H1 (cell line): ENCODE measurements at regions not wholly inside any gene's neighbourhood (a gene's known extent, or its start where the extent isn't known, plus 50 kb on each side); places are given as distances from the start of the nearest gene placed in this dataset.

Experiments
- CTCF ChIA-PET: fragments of 300-600 bp; sonication (Branson Sonifier 250); formaldehyde crosslinking; loops from one replicate; lab custom pipeline; 2021; ENCODE audit not compliant: partially characterized antibody; lab: Charles Lee
- POLR2A ChIA-PET: fragments of 300-600 bp; sonication (Branson Sonifier 250); formaldehyde crosslinking; loops from one replicate; lab custom pipeline; 2021; ENCODE audit warnings: inconsistent platforms; ENCODE audit not compliant: partially characterized antibody; lab: Charles Lee
- DNase-seq, 2 experiments: peaks; one replicate each; pipeline versions ENCODE4 v3.0.0 to v3.0.0-alpha.2; 2010 to 2022; ENCODE audit warnings: low spot score in 2 of 2, low read depth in 1 of 2, mixed read lengths in 1 of 2
- FAIRE-seq: peaks from 2 replicates; lab custom pipeline; 2011; peaks lifted over from hg19 to GRCh38; lab: Jason Lieb, UNC
- H2AFZ ChIP-seq: 2 replicates; pipeline ENCODE4 v1.8.1; 2012; ENCODE audit warnings: low read length, inconsistent platforms
- H2AK5ac ChIP-seq: 2 replicates; pipeline ENCODE4 v1.6.1; 2013; ENCODE audit warnings: low read depth, low read length
- H2BK120ac ChIP-seq: replicated peaks from 2 replicates; pipeline ENCODE3; 2013; ENCODE audit warnings: low read depth, low read length, inconsistent platforms
- H2BK12ac ChIP-seq: 2 replicates; pipeline ENCODE4 v1.6.1; 2013; ENCODE audit warnings: low read depth, low read length
- H2BK15ac ChIP-seq: 2 replicates; pipeline ENCODE4 v1.6.1; 2013; ENCODE audit warnings: low read length
- H2BK20ac ChIP-seq: 2 replicates; pipeline ENCODE4 v1.6.1; 2013; ENCODE audit warnings: low read length
- H2BK5ac ChIP-seq: 2 replicates; pipeline ENCODE4 v1.6.1; 2013; ENCODE audit warnings: low read depth, low read length
- H3K14ac ChIP-seq: 2 replicates; pipeline ENCODE4 v1.6.1; 2013; ENCODE audit warnings: inconsistent platforms; ENCODE audit not compliant: insufficient read length
- H3K18ac ChIP-seq: 2 replicates; pipeline ENCODE4 v1.6.1; 2013; ENCODE audit warnings: low read length; ENCODE audit errors: extremely low read depth
- H3K23ac ChIP-seq: 2 replicates; pipeline ENCODE4 v1.6.1; 2013; ENCODE audit warnings: inconsistent platforms; ENCODE audit not compliant: insufficient read length
- H3K23me2 ChIP-seq: 2 replicates; pipeline ENCODE4 v1.6.1; 2013; ENCODE audit warnings: low read depth, low read length
- H3K27ac ChIP-seq: 2 replicates; pipeline ENCODE4 v1.6.1; 2011; ENCODE audit warnings: low read depth, low read length, inconsistent platforms
- H3K27me3 ChIP-seq, 4 experiments: replicated peaks in 1 of 4; 1 replicate in 1 of 4; 2 replicates in 3 of 4; pipeline versions ENCODE4 v1.6.1 to v1.8.1; 2011 to 2013; ENCODE audit warnings: low read length in 3 of 4, mild to moderate bottlenecking in 3 of 4, inconsistent platforms in 2 of 4, mixed read lengths in 2 of 4, moderate library complexity in 1 of 4; ENCODE audit not compliant: control insufficient read depth in 3 of 4, insufficient read depth in 3 of 4; ENCODE audit errors: extremely low read depth in 1 of 4
- H3K36me3 ChIP-seq, 4 experiments: 2 replicates each; pipeline versions ENCODE4 v1.6.1 to v1.8.1; 2011 to 2013; ENCODE audit warnings: mild to moderate bottlenecking in 4 of 4, low read length in 3 of 4, moderate library complexity in 2 of 4, control low read depth in 1 of 4, inconsistent platforms in 1 of 4; ENCODE audit not compliant: insufficient read depth in 4 of 4, control insufficient read depth in 2 of 4
- H3K4ac ChIP-seq: replicated peaks from 2 replicates; pipeline ENCODE3; 2013; ENCODE audit warnings: low read length, low read depth, mixed read lengths, inconsistent platforms; ENCODE audit not compliant: insufficient read length
- H3K4me1 ChIP-seq, 4 experiments: replicated peaks in 1 of 4; 1 replicate in 1 of 4; 2 replicates in 3 of 4; pipeline versions ENCODE4 v1.6.1 to v1.8.1; 2011 to 2013; ENCODE audit warnings: low read length in 3 of 4, inconsistent platforms in 2 of 4, mixed read lengths in 1 of 4; ENCODE audit not compliant: insufficient read depth in 4 of 4, control insufficient read depth in 3 of 4
- H3K4me2 ChIP-seq, 2 experiments: 2 replicates each; pipeline versions ENCODE4 v1.6.1 to v1.8.1; 2011 to 2013; ENCODE audit warnings: low read depth in 2 of 2, low read length in 2 of 2, control low read depth in 1 of 2, inconsistent platforms in 1 of 2, mild to moderate bottlenecking in 1 of 2; ENCODE audit not compliant: insufficient read depth in 1 of 2
- H3K4me3 ChIP-seq, 4 experiments: fragments of 200-600, 300-600 bp in 1 of 4; sonication (generic), shearing (Covaris generic), sonication (Bioruptor Twin) in 1 of 4; 2 replicates each; pipeline versions ENCODE4 v1.5.1 to v1.8.1; 2011 to 2016; ENCODE audit warnings: low read length in 4 of 4, low read depth in 3 of 4, control low read depth in 2 of 4, inconsistent platforms in 2 of 4, mild to moderate bottlenecking in 2 of 4, mixed read lengths in 1 of 4, moderate library complexity in 1 of 4; ENCODE audit not compliant: insufficient read depth in 2 of 4; ENCODE audit errors: extremely low read depth in 1 of 4
- H3K56ac ChIP-seq: replicated peaks from 2 replicates; pipeline ENCODE3; 2013; ENCODE audit warnings: low read depth, mild to moderate bottlenecking, mixed read lengths, low read length, inconsistent platforms; ENCODE audit not compliant: insufficient read length
- H3K79me1 ChIP-seq: 2 replicates; pipeline ENCODE4 v1.6.1; 2013; ENCODE audit warnings: low read depth, low read length, control low read depth
- H3K79me2 ChIP-seq, 2 experiments: 2 replicates each; pipeline versions ENCODE4 v1.6.1 to v1.8.1; 2012 to 2013; ENCODE audit warnings: low read length in 2 of 2, mild to moderate bottlenecking in 2 of 2, inconsistent platforms in 1 of 2; ENCODE audit not compliant: insufficient read depth in 2 of 2, control insufficient read depth in 1 of 2
- H3K9ac ChIP-seq, 4 experiments: replicated peaks in 1 of 4; 1 replicate in 1 of 4; 2 replicates in 3 of 4; pipeline versions ENCODE4 v1.6.1 to v1.8.1; 2011 to 2013; ENCODE audit warnings: low read depth in 3 of 4, low read length in 3 of 4, control low read depth in 2 of 4, mild to moderate bottlenecking in 2 of 4, moderate library complexity in 2 of 4, inconsistent platforms in 1 of 4; ENCODE audit errors: extremely low read depth in 1 of 4
- H3K9me3 ChIP-seq, 2 experiments: 2 replicates each; pipeline versions ENCODE4 v1.6.1 to v1.8.1; 2012 to 2013; ENCODE audit warnings: mild to moderate bottlenecking in 2 of 2, moderate library complexity in 2 of 2, control low read depth in 1 of 2, inconsistent platforms in 1 of 2, low read depth in 1 of 2, low read length in 1 of 2, mixed read lengths in 1 of 2; ENCODE audit not compliant: insufficient read depth in 2 of 2
- H4K20me1 ChIP-seq, 2 experiments: replicated peaks in 1 of 2; 2 replicates each; pipeline versions ENCODE3 to v1.8.1; 2011 to 2013; ENCODE audit warnings: inconsistent platforms in 2 of 2, low read length in 2 of 2, mild to moderate bottlenecking in 1 of 2; ENCODE audit not compliant: insufficient read depth in 2 of 2, control insufficient read depth in 1 of 2
- H4K5ac ChIP-seq: 2 replicates; pipeline ENCODE4 v1.6.1; 2013; ENCODE audit warnings: low read length, low read depth, mixed read lengths, inconsistent platforms; ENCODE audit not compliant: insufficient read length
- H4K8ac ChIP-seq: 2 replicates; pipeline ENCODE4 v1.8.0; 2013; ENCODE audit warnings: mild to moderate bottlenecking, moderate library complexity, low read length, inconsistent platforms; ENCODE audit not compliant: insufficient read depth; ENCODE audit errors: extremely low read depth
- H4K91ac ChIP-seq: replicated peaks from 2 replicates; pipeline ENCODE3; 2013; ENCODE audit warnings: low read length, mixed read lengths, inconsistent platforms; ENCODE audit not compliant: insufficient read length
- ASH2L ChIP-seq: fragments of 200-600, 300-600 bp; sonication (generic); IDR thresholded peaks from one replicate; pipeline ENCODE4 v1.7.1; 2017; ENCODE audit warnings: low read length
- BACH1 ChIP-seq: IDR thresholded peaks from 2 replicates; pipeline ENCODE4 v1.6.1; 2012; ENCODE audit warnings: low read length, improper control_type of control experiment
- CHD2 ChIP-seq: IDR thresholded peaks from 2 replicates; pipeline ENCODE4 v1.6.1; 2012; ENCODE audit warnings: low read length, improper control_type of control experiment
- EP300 ChIP-seq, 2 experiments: IDR thresholded peaks; 1 replicate in 1 of 2; 2 replicates in 1 of 2; pipeline ENCODE4 v1.6.1; 2011 to 2012; ENCODE audit warnings: low read depth in 2 of 2, low read length in 2 of 2, mild to moderate bottlenecking in 2 of 2, borderline replicate concordance in 1 of 2, inconsistent platforms in 1 of 2, moderate library complexity in 1 of 2
- KDM1A ChIP-seq: fragments of 200-600, 300-600 bp; sonication (generic); IDR thresholded peaks from 2 replicates; pipeline ENCODE4 v1.7.1; 2016; ENCODE audit warnings: mild to moderate bottlenecking, low read length, borderline replicate concordance
- NRF1 ChIP-seq: IDR thresholded peaks from 2 replicates; pipeline ENCODE4 v1.6.1; 2011; ENCODE audit warnings: mild to moderate bottlenecking, low read depth, low read length, improper control_type of control experiment
- POLR2A ChIP-seq, 2 experiments: IDR thresholded peaks; 1 replicate in 1 of 2; 2 replicates in 1 of 2; pipeline ENCODE4 v1.6.1; 2011; ENCODE audit warnings: low read depth in 2 of 2, low read length in 2 of 2, mild to moderate bottlenecking in 2 of 2; ENCODE audit errors: control extremely low read depth in 1 of 2
- RBBP5 ChIP-seq: IDR thresholded peaks from 2 replicates; pipeline ENCODE4 v1.7.1; 2012; ENCODE audit warnings: low read depth, mild to moderate bottlenecking, inconsistent platforms, low read length, moderate library complexity, borderline replicate concordance
- TAF7 ChIP-seq: optimal IDR thresholded peaks from 2 replicates; pipeline ENCODE3; 2011; ENCODE audit warnings: low read depth, mild to moderate bottlenecking, inconsistent platforms, low read length, moderate library complexity, borderline replicate concordance
- TBP ChIP-seq: IDR thresholded peaks from 2 replicates; pipeline ENCODE4 v1.6.1; 2011; ENCODE audit warnings: low read depth, low read length, improper control_type of control experiment
- TCF12 ChIP-seq: IDR thresholded peaks from 2 replicates; pipeline ENCODE4 v1.6.1; 2011; ENCODE audit warnings: low read depth, mild to moderate bottlenecking, low read length
- WGBS, 2 experiments: shearing (Covaris generic) in 1 of 2; methylation state at CpG; one replicate each; pipeline versions ENCODE4 v1.1.6 to v1.1.7; 2013 to 2015; ENCODE audit warnings: low lambda C conversion rate in 2 of 2, mixed read lengths in 2 of 2, inconsistent platforms in 1 of 2, low coverage in 1 of 2, missing lambda C conversion rate in 1 of 2; ENCODE audit not compliant: insufficient replicate concordance in 2 of 2, insufficient coverage in 1 of 2, insufficient read length in 1 of 2; ENCODE audit errors: extremely low coverage in 1 of 2, missing lambda C conversion rate in 1 of 2; 5-methylcytosine and 5-hydroxymethylcytosine counted together
- TF ChIP-seq, protein P1 (sequence below): IDR thresholded peaks from 2 replicates; pipeline ENCODE4 v1.6.1; 2012; ENCODE audit warnings: inconsistent platforms
- TF ChIP-seq, protein P2 (sequence below): IDR thresholded peaks from 2 replicates; pipeline ENCODE4 v1.6.1; 2011; ENCODE audit warnings: low read length, improper control_type of control experiment
- TF ChIP-seq, protein P3 (sequence below): IDR thresholded peaks from 2 replicates; pipeline ENCODE4 v1.6.1; 2012; ENCODE audit warnings: inconsistent platforms

DNA sequence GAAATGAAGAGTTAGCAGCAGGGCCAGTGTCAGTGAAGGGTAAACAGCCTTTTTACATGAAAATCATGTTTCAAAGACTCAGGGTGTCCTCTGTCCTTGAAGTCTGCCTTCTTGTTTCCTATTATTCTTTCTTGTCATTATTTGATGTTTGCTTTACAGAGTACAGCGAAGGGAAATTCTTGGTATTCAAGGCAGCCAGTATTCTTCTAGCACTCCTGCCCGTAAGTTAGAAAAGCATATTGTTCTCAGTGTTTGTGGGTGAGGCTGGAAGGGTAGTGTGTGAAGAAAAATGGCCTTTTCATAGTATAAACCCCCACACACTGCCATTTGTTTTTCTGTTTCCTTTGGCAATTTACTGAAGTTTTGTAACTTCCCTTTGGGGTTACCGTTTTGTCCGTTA is 217.3 kb upstream of the NAV3 start:
- no peak overlapping the region for H2AK5ac ChIP-seq
- no peaks in the 10 kb centered on the region for H4K20me1 ChIP-seq
- no peak overlapping the region for H3K56ac ChIP-seq
- 83% methylated on average over 4 of the region's 4 CpGs; no CpG with 5 or more reads in 1 of the 2 experiments for WGBS, 2 experiments
- H3K23ac ChIP-seq = no peak overlapping the region
- no peak overlapping the region for H4K8ac ChIP-seq
- H3K4ac ChIP-seq = no peak overlapping the region
- no peak for DNase-seq
- H3K23me2 ChIP-seq = no peaks in the 10 kb centered on the region
- H3K79me2 ChIP-seq = no peaks in the 10 kb centered on the region
- H3K4me3 ChIP-seq = no peak overlapping the region
- no peaks in the 10 kb centered on the region for H3K36me3 ChIP-seq
- FAIRE-seq = no peak
- H2BK12ac ChIP-seq = no peak overlapping the region
- peaks cover 0 to 6% of the 10 kb centered on the region in 2 experiments; a peak in 2 of 4 replicates for H3K9me3 ChIP-seq
- no peak overlapping the region for H3K14ac ChIP-seq
- H3K4me1 ChIP-seq = peaks cover 0 to 10% (median 3%) of the 10 kb centered on the region in 4 experiments; a peak in 2 of 7 replicates
- ChIA-PET CTCF (no interaction called here), POLR2A (no interaction called here)
- no peak overlapping the region for H4K91ac ChIP-seq
- peak overlapping the region in 1 of 2 experiments; percentile 4; a peak in 1 of 4 replicates for H3K4me2 ChIP-seq
- H2BK5ac ChIP-seq = no peak overlapping the region
- no peak overlapping the region for H2BK120ac ChIP-seq
- no peak overlapping the region for H3K27ac ChIP-seq
- H3K9ac ChIP-seq = no peak overlapping the region
- no peak overlapping the region for H2BK15ac ChIP-seq
- H3K79me1 ChIP-seq = no peaks in the 10 kb centered on the region
- no peak overlapping the region for H3K18ac ChIP-seq
- no peak overlapping the region for H2BK20ac ChIP-seq
- no peaks in the 10 kb centered on the region for H3K27me3 ChIP-seq
- H4K5ac ChIP-seq = no peak overlapping the region
- no peak overlapping the region for H2AFZ ChIP-seq
- TF ChIP-seq EP300 (IDR thresholded peaks at IDR 0.05; ENCODE audit: borderline replicate concordance in 1 of 2, low read depth in 2 of 2, low read length in 2 of 2) = no peak
- no peak for TF ChIP-seq CHD2
- TF ChIP-seq, protein P1, sequence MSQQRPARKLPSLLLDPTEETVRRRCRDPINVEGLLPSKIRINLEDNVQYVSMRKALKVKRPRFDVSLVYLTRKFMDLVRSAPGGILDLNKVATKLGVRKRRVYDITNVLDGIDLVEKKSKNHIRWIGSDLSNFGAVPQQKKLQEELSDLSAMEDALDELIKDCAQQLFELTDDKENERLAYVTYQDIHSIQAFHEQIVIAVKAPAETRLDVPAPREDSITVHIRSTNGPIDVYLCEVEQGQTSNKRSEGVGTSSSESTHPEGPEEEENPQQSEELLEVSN = no peak
- TF ChIP-seq, protein P2, sequence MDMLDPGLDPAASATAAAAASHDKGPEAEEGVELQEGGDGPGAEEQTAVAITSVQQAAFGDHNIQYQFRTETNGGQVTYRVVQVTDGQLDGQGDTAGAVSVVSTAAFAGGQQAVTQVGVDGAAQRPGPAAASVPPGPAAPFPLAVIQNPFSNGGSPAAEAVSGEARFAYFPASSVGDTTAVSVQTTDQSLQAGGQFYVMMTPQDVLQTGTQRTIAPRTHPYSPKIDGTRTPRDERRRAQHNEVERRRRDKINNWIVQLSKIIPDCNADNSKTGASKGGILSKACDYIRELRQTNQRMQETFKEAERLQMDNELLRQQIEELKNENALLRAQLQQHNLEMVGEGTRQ = no peak
- TF ChIP-seq, protein P3, sequence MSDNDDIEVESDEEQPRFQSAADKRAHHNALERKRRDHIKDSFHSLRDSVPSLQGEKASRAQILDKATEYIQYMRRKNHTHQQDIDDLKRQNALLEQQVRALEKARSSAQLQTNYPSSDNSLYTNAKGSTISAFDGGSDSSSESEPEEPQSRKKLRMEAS = no peak
- TF ChIP-seq POLR2A (IDR thresholded peaks at IDR 0.05; ENCODE audit: control extremely low read depth in 1 of 2, low read depth in 2 of 2, low read length in 2 of 2) = no peak
- TF ChIP-seq TCF12 = no peak
- no peak for TF ChIP-seq NRF1
- TF ChIP-seq ASH2L = no peak
- no peak for TF ChIP-seq BACH1
- TF ChIP-seq RBBP5 = no peak
- TF ChIP-seq TAF7 = no peak
- no peak for TF ChIP-seq KDM1A
- no peak for TF ChIP-seq TBP
